Activated T-helper 1 cell treated with anti-CD3 and anti-CD28 coated beads, Interleukin-12 subunit alpha, Interleukin-12 subunit beta, Interleukin-2, Interleukin-4 antibody, amounts not matched to agents 30 ng/mL and 10 ng/mL and 1 ng/mL, durations not matched to agents 14 hours and 24 hours and 36 hours (primary cell): ENCODE measurements at regions not wholly inside any gene's neighbourhood (a gene's known extent, or its start where the extent isn't known, plus 50 kb on each side); places are given as distances from the start of the nearest gene placed in this dataset.
A peak's percentile ranks its signal among the peaks of the same experiment; 100 is the strongest.

Experiments used
- DNase-seq: peaks from one replicate; pipeline ENCODE4 v3.0.0; 2021; ENCODE audit warnings: low spot score
- H3K27ac Mint-ChIP-seq: one replicate; pipeline ENCODE4 v1.8.0; 2021; ENCODE audit warnings: mild to moderate bottlenecking, mixed read lengths
- H3K27me3 Mint-ChIP-seq: one replicate; pipeline ENCODE4 v1.8.0; 2022; ENCODE audit warnings: mild to moderate bottlenecking, moderate library complexity, mixed read lengths; ENCODE audit not compliant: insufficient read depth
- H3K36me3 Mint-ChIP-seq: one replicate; pipeline ENCODE4 v1.8.0; 2021; ENCODE audit warnings: low read depth, mixed read lengths
- H3K4me1 Mint-ChIP-seq: one replicate; pipeline ENCODE4 v1.8.0; 2021; ENCODE audit warnings: low read depth, mixed read lengths
- H3K4me3 Mint-ChIP-seq: one replicate; pipeline ENCODE4 v1.8.0; 2021; ENCODE audit warnings: mild to moderate bottlenecking, moderate library complexity, mixed read lengths
- H3K9me3 Mint-ChIP-seq: one replicate; pipeline ENCODE4 v1.8.0; 2021; ENCODE audit warnings: mixed read lengths
- intact Hi-C: fragments of 100-400 bp; cut with micrococcal nuclease; formaldehyde crosslinking; loops from one replicate; pipeline ENCODE4 v1.15.1; 2024

DNA sequence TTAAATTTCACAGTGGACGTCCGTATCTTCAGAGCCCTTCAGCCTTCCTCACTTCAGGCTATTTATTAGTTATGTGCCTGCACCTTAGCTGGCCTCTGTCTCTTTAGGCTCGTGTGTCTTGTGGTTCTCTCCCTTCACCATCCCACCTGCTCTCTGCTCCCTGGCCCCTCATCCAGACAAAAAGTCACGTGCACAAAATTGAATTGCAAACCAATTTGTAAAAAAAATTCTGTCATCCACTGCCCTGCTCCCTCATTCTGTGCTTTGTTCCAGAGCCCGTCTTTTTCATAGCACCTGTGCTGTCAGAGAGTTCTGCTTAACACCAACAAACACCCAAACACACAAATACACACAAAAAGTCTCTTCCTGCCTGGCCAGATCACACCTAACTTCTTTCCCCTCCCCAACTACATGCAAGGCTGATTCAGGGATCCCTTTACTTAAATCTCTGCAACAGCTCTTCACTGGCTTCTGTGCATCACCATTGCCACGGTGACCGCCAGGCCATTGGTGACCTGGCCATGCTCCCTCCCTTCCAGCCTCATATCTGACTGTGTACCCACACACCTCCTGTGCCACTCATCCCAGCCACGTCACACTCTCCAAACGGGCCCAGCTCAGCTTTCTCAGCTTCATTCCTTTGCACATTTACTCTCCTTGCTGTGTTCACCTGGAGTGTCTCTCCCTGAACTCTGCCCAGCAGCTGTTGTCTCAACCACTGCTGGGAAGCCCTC is 205.7 kb downstream of the TTC8 start:
- H3K4me1 Mint-ChIP-seq, result peaks cover 7% of the 10 kb centered on the region
- H3K36me3 Mint-ChIP-seq, result no peaks in the 10 kb centered on the region
- no peak overlapping the region for H3K27ac Mint-ChIP-seq
- intact Hi-C loops, result loop anchor here (5.0 kb wide), 2 partner anchors 147 to 737 kb away; no protein-coding TSS in a partner anchor
- no peak overlapping the region for H3K4me3 Mint-ChIP-seq
- no peak for DNase-seq
- H3K9me3 Mint-ChIP-seq, result no peaks in the 10 kb centered on the region
- H3K27me3 Mint-ChIP-seq, result peaks cover 35% of the 10 kb centered on the region

DNA sequence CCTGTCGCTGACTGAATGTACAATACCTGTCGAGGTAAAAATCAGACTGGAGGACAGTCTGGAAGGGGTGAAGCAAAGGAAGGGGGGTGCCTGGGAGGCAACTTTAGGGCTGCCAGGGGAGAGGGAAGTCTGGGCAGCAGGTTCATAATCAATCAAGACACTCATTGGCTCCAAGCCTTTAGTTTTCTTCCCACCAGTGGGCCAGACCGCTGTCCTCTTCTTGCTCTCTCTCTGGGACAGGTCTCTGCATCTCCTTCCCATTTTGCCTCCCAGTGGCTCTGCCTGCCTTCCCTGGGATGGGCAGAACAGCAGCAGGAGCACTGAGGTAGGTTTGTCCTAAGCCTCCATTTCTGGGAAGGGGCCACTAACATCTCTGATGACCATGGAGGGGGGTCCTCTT is 206.5 kb downstream of the TTC8 start:
- Mint-ChIP-seq H3K9me3 (no peaks in the 10 kb centered on the region), H3K27me3 (peaks cover 28% of the 10 kb centered on the region), H3K27ac (no peak overlapping the region), H3K4me1 (peaks cover 7% of the 10 kb centered on the region), H3K36me3 (no peaks in the 10 kb centered on the region), H3K4me3 (no peak overlapping the region)
- intact Hi-C loops, result no loop called here
- no peak for DNase-seq

DNA sequence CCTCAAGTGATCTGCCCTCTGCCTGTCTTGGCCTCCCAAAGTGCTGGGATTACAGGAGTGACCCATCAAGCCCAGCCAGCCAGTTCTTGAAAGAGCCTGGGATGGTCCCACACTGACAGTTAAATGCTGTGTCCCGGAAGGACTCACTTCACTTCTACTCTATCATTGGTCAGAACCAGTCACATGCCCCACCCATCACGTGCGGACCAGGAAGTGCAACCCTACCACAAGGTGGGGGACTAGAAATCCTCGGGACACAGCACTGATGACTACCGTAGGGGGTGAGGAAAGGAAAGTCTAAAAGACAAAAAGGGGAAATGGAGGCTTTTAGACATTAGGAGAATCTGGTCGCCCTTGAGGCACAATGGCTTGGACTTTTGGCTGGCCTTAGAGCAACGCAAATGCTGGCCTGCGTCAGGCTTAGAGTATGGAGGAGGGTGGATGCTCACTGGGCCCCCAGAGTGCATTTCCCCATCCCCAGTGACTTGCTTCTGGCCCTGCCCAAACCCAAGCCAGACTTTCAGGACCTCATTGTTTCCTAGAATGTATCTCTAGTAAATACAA is 207.7 kb downstream of the TTC8 start:
- Mint-ChIP-seq H3K27ac (no peak overlapping the region), H3K4me3 (no peak overlapping the region), H3K27me3 (peaks cover 28% of the 10 kb centered on the region), H3K36me3 (no peaks in the 10 kb centered on the region), H3K9me3 (peaks cover 2% of the 10 kb centered on the region), H3K4me1 (peaks cover 7% of the 10 kb centered on the region)
- intact Hi-C loops, result no loop called here
- DNase-seq, result no peak

DNA sequence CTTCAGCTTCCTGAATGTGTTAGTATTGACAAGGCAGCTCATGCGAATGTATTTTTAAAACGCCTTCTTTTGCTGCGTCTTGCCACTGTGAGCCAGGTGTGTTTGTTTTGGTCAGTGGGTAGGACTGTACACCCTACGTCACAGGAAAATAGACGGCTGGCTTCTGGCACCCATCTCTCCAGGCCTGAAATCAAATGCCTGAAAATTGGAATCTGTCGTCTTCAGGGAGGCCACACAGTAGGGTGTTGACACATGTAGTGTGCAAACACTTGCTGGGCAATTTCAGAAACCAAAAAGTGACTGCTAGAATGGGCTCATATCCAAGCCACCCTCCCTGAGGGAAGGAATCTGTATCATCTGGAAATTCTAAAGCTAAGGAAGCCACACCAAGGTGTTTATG is 209.3 kb downstream of the TTC8 start:
- intact Hi-C loops, result no loop called here
- Mint-ChIP-seq H3K27ac (no peak overlapping the region), H3K4me3 (no peak overlapping the region), H3K4me1 (no peaks in the 10 kb centered on the region), H3K27me3 (peaks cover 19% of the 10 kb centered on the region), H3K9me3 (peaks cover 4% of the 10 kb centered on the region), H3K36me3 (no peaks in the 10 kb centered on the region)
- no peak for DNase-seq

DNA sequence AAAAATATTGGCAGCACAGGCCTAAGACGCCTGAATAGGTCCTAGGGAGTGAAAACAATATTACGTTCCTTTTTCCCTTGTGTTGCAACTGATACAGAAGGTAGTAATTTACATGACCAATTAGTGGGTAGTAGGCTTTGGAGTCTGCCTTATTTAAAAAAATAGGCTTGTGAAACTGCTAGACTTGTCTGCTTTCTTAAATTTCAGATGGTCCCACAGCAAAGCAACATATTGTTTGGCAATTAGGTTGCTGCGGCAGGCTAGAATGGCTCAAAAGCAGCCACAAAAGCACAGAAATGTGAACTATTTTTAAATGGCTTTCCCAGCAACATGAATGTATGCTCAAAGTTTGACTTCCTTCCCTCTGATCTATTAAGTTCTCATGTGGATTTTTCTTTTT is 211.9 kb downstream of the TTC8 start:
- Mint-ChIP-seq H3K4me1 (no peaks in the 10 kb centered on the region), H3K36me3 (no peaks in the 10 kb centered on the region), H3K4me3 (no peak overlapping the region), H3K9me3 (peaks cover 4% of the 10 kb centered on the region), H3K27ac (no peak overlapping the region), H3K27me3 (peaks cover 11% of the 10 kb centered on the region)
- no peak for DNase-seq
- intact Hi-C loops, result no loop called here

DNA sequence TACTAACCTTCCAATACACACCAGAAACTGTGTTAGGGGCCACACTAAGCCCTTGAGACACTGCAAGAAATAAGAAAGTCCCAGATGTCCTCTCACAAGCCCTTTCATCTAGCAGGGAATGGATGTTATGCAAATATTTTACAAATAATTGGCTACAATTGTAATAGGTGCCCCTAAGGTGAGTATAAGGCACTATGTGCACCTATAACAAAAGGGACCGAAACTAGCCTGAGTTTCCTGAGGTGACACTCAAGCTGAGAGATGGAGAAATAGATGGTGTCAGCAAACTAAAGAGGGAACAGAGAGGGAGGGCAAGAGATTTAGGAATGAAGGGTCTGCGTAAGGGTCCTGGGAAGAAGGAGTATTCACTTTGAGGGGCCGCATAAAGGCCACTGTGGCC is 212.6 kb downstream of the TTC8 start:
- Mint-ChIP-seq H3K9me3 (peaks cover 4% of the 10 kb centered on the region), H3K27ac (no peak overlapping the region), H3K4me1 (no peaks in the 10 kb centered on the region), H3K4me3 (no peak overlapping the region), H3K27me3 (peaks cover 11% of the 10 kb centered on the region), H3K36me3 (no peaks in the 10 kb centered on the region)
- intact Hi-C loops, result no loop called here
- DNase-seq, result no peak

DNA sequence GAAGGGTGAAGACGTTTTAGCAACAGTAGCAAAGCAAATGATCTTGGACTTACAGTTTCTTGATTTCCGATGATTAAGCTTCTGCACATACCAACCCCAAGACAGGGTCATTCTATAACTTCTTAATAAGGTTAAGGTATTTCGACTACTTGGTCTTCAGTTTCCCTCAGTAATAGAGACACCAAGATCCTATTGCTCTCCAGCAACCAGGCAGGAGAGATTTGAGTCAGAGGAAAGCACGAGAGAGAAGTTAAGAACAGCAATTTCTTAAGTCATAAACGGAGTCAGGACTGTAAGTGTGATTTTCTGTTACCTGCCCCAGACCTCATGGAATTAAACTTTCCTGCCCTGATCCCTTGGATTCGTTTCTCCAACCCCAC is 215.6 kb downstream of the TTC8 start:
- no peak for DNase-seq
- H3K27me3 Mint-ChIP-seq, result peaks cover 16% of the 10 kb centered on the region
- no peaks in the 10 kb centered on the region for H3K36me3 Mint-ChIP-seq
- peaks cover 15% of the 10 kb centered on the region for H3K9me3 Mint-ChIP-seq
- no peak overlapping the region for H3K27ac Mint-ChIP-seq
- intact Hi-C loops, result loop anchor here (1.0 kb wide), 5 partner anchors 137 to 875 kb away; no protein-coding TSS in a partner anchor
- peak overlapping the region; percentile 56 for H3K4me3 Mint-ChIP-seq
- no peaks in the 10 kb centered on the region for H3K4me1 Mint-ChIP-seq

DNA sequence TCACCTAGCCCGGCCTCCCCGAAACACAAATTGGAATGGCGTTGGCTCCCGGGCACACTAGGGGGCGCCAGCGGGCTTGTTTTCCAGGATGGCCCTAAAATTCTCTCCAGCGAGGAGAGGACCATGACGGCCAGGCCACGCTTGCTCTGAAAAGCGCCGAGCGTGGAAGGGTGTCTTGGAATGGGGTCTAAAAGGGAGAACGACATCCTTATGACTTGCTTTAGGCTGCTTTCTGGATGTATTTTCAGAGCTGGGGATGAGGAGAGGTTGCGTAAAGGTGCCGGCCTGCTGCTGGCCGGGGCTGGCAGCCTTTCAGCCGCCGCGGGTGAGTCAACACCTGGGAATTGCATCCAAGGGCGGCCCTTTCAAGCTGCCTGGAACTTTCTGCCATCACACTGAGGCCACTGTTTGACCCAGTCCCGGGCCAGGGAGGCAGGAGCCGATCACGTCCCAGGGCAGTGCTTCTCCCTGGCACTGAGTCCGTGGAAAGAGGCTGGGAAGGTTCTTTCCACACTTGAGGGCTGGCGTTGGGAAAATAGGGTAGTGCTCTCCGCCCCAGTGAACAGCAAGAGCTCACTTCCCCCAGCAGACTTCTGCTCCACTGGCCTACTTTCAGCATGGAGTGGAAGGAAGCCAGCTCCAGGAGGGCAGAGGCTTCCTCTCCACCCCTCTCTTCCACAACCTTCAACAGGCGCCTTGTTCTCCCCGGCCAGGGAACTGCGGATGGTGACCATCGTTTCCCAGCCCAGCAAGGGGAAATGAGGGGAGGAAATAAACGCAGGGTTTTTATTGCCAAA is 216.2 kb downstream of the TTC8 start:
- DNase-seq, result peak; percentile 63
- no peak overlapping the region for H3K27ac Mint-ChIP-seq
- H3K9me3 Mint-ChIP-seq, result peaks cover 15% of the 10 kb centered on the region
- no peaks in the 10 kb centered on the region for H3K4me1 Mint-ChIP-seq
- peaks cover 18% of the 10 kb centered on the region for H3K27me3 Mint-ChIP-seq
- peak overlapping the region; percentile 56 for H3K4me3 Mint-ChIP-seq
- intact Hi-C loops, result loop anchor here (1.0 kb wide), 5 partner anchors 137 to 875 kb away; no protein-coding TSS in a partner anchor
- no peaks in the 10 kb centered on the region for H3K36me3 Mint-ChIP-seq

DNA sequence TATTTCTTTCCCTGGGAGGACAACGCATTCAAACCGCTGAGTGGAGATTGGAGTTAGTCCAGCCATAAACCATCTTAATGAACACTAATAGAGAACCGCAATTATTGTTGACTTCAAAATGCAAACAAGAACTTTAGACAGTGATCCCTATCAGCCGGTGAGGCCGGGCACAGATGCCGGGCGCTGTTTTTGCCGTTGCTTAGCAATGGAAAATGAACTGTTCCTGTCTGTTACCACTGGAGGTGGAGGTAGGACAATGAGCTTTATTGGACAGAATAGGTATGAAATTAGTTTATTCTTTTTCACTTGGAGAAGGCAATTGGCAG is 216.8 kb downstream of the TTC8 start:
- Mint-ChIP-seq H3K27me3 (peaks cover 23% of the 10 kb centered on the region), H3K27ac (no peak overlapping the region), H3K4me1 (no peaks in the 10 kb centered on the region), H3K4me3 (no peak overlapping the region), H3K36me3 (no peaks in the 10 kb centered on the region), H3K9me3 (peaks cover 15% of the 10 kb centered on the region)
- intact Hi-C loops, result no loop called here
- DNase-seq, result no peak

DNA sequence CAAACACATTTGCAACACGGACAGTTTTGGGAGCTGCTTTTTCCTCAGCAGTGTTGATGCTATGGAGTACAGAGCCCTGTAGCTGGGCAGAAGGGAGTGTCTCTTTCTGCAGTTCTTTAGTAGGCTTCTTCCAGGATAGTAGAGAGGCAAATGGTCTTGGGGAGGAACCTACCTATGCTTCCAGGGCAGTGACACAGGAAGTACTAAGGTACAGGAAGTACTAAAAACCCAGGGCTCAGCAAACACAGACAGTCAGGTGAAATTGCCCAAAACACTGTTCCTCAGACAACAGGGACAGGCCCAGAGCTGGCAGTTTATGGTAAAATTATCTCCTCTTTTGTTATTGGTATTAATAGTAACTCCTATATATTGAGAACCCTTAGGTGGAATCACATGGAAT is 217.6 kb downstream of the TTC8 start:
- intact Hi-C loops, result no loop called here
- no peaks in the 10 kb centered on the region for H3K36me3 Mint-ChIP-seq
- H3K27ac Mint-ChIP-seq, result no peak overlapping the region
- no peaks in the 10 kb centered on the region for H3K4me1 Mint-ChIP-seq
- H3K4me3 Mint-ChIP-seq, result no peak overlapping the region
- H3K27me3 Mint-ChIP-seq, result peaks cover 27% of the 10 kb centered on the region
- H3K9me3 Mint-ChIP-seq, result peaks cover 14% of the 10 kb centered on the region
- DNase-seq, result no peak

DNA sequence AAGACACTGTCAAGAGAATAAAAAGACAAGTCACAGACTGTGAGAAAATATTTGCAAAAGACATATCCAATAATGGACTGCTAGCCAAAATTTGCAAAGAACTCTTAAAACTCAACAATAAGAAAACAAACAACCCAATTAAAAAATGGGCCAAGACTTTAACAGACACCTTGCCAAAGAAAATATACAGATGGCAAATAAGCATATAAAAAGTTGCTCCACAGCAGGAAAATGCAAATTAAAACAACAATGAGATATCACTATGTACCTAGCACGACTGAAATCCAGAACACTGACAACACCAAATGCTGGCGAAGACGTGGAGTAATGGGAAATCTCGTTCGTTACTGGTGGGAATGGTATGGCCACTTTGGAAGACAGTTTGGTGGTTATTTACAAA is 228.9 kb downstream of the TTC8 start:
- Mint-ChIP-seq H3K27ac (no peak overlapping the region), H3K4me3 (no peak overlapping the region), H3K4me1 (no peaks in the 10 kb centered on the region), H3K36me3 (no peaks in the 10 kb centered on the region), H3K9me3 (peaks cover 3% of the 10 kb centered on the region), H3K27me3 (peaks cover 9% of the 10 kb centered on the region)
- no peak for DNase-seq
- intact Hi-C loops, result no loop called here

DNA sequence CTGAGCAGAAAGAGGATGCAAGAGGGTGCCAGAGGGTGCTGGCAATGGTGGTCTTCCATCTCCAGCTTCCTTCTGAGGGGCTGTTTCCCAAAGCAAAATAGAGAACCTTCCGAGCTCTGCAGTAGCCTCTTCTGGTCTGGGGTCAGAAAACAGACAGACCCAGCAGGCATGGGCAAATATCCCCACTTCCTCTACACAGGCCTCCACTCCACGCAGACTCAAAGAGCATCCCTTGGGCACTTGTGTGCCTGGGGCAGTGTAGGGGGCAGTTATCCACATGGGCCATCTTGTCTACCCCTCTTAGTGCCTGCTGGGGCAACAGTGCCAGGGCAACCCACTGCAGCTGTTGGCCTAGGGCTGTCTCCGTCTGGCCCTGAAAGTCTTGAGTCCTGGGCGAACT is 231.9 kb downstream of the TTC8 start:
- DNase-seq, result no peak
- Mint-ChIP-seq H3K4me3 (no peak overlapping the region), H3K36me3 (no peaks in the 10 kb centered on the region), H3K27ac (no peak overlapping the region), H3K27me3 (peaks cover 5% of the 10 kb centered on the region), H3K4me1 (no peaks in the 10 kb centered on the region), H3K9me3 (peaks cover 3% of the 10 kb centered on the region)
- intact Hi-C loops, result no loop called here

DNA sequence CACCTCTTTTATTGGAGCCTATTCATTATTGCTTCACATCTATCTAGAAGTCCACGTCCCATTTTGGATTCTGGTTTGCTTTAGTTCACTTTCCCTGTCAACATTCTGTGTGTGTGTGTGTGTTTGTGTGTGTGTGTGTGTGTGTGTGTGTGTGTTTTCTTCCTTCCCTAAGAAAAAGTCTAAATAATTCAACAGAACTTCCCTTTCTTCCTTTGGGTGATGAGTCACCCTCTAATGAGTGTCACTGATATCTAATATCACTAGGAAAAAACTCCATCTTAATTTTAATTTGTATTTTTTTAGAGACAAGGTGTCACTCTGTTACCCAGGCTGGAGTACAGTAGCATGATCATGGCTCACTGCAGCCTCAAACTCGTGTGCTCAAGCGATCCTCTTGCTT is 234.2 kb downstream of the TTC8 start:
- Mint-ChIP-seq H3K9me3 (no peaks in the 10 kb centered on the region), H3K4me3 (no peak overlapping the region), H3K4me1 (no peaks in the 10 kb centered on the region), H3K27me3 (peaks cover 8% of the 10 kb centered on the region), H3K27ac (no peak overlapping the region), H3K36me3 (no peaks in the 10 kb centered on the region)
- DNase-seq, result no peak
- intact Hi-C loops, result no loop called here
